A549 (cell line): ENCODE measurements at regions not wholly inside any gene's neighbourhood (a gene's known extent, or its start where the extent isn't known, plus 50 kb on each side); places are given as distances from the start of the nearest gene placed in this dataset.

Source experiments
- ATAC-seq, 2 experiments: fragments of 200-7000 bp in 1 of 2; fragments of >200 bp in 1 of 2; cut with Nextera tagmentation in 1 of 2; cut with Tn5 transposase in 1 of 2; 3 replicates each; pipeline versions ENCODE4 v1.8.0 to v1.9.1; 2018 to 2020; ENCODE audit warnings: mild to moderate bottlenecking in 1 of 2, moderate library complexity in 1 of 2
- CTCF ChIA-PET: fragments of 300-600 bp; sonication (Branson Sonifier 250); formaldehyde crosslinking; extraction: SDS; loops from one replicate; lab custom pipeline; 2021; ENCODE audit warnings: antibody characterized with exemption, inconsistent platforms; lab: Yijun Ruan, JAX
- POLR2A ChIA-PET: fragments of 350-600 bp; formaldehyde crosslinking; extraction: SDS; loops from one replicate; lab custom pipeline; 2021; ENCODE audit warnings: antibody characterized with exemption, inconsistent platforms; lab: Yijun Ruan, JAX
- DNase-seq, 2 experiments: peaks; one replicate each; pipeline versions ENCODE4 v3.0.0 to v3.0.0-alpha.2; 2011 to 2016; ENCODE audit warnings: low read depth in 1 of 2, low spot score in 1 of 2
- FAIRE-seq: peaks from 2 replicates; lab custom pipeline; 2011; peaks lifted over from hg19 to GRCh38; lab: Jason Lieb, UNC
- H3K27ac ChIP-seq, 2 experiments: fragments of >200 bp; sonication (Bioruptor Twin); formaldehyde crosslinking; 3 replicates each; pipeline ENCODE4 v1.5.1; 2016 to 2017
- H3K4me1 ChIP-seq: fragments of >200 bp; sonication (Bioruptor Twin); formaldehyde crosslinking; 3 replicates; pipeline ENCODE4 v1.6.1; 2016
- H3K4me2 ChIP-seq: fragments of >200 bp; sonication (Bioruptor Twin); formaldehyde crosslinking; 3 replicates; pipeline ENCODE4 v1.6.1; 2016
- H3K4me3 ChIP-seq: fragments of >200 bp; sonication (Bioruptor Twin); formaldehyde crosslinking; 3 replicates; pipeline ENCODE4 v1.5.1; 2016
- H3K9me3 ChIP-seq: fragments of >200 bp; sonication (Bioruptor Twin); formaldehyde crosslinking; 3 replicates; pipeline ENCODE4 v1.6.1; 2016
- CEBPB ChIP-seq, 2 experiments: fragments of >200 bp in 1 of 2; sonication (Bioruptor Twin) in 1 of 2; formaldehyde crosslinking in 1 of 2; IDR thresholded peaks; 2 replicates each; pipeline ENCODE4 v1.6.1; 2012 to 2016
- CHD2 ChIP-seq: fragments of 150-350 bp; IDR thresholded peaks from 2 replicates; pipeline ENCODE4 v1.6.1; 2014; ENCODE audit warnings: low read length; ENCODE audit not compliant: partially characterized antibody
- EP300 ChIP-seq, 2 experiments: fragments of >200 bp; sonication (Bioruptor Twin); formaldehyde crosslinking; IDR thresholded peaks; 2 replicates in 1 of 2; 3 replicates in 1 of 2; pipeline ENCODE4 v1.6.1; 2016 to 2017
- ESRRA ChIP-seq: fragments of 150-350 bp; IDR thresholded peaks from 2 replicates; pipeline ENCODE4 v1.6.1; 2014; ENCODE audit warnings: mild to moderate bottlenecking, low read length, borderline replicate concordance
- FOSL2 ChIP-seq, 2 experiments: fragments of 450-650 bp in 1 of 2; fragments of >200 bp in 1 of 2; sonication (Bioruptor Twin) in 1 of 2; formaldehyde crosslinking; IDR thresholded peaks; 2 replicates each; pipeline versions ENCODE4 v1.5.0 to v1.6.1; 2016 to 2020; ENCODE audit warnings: mild to moderate bottlenecking in 1 of 2, moderate library complexity in 1 of 2
- HDAC2 ChIP-seq: fragments of 200-600 bp; sonication (generic); IDR thresholded peaks from 2 replicates; pipeline ENCODE4 v1.6.1; 2016
- JUN ChIP-seq, 2 experiments: fragments of >200 bp; sonication (Bioruptor Twin); formaldehyde crosslinking; IDR thresholded peaks; 2 replicates in 1 of 2; 3 replicates in 1 of 2; pipeline ENCODE4 v1.6.1; 2016 to 2017
- JUNB ChIP-seq: fragments of >200 bp; sonication (Bioruptor Twin); formaldehyde crosslinking; IDR thresholded peaks from 2 replicates; pipeline ENCODE4 v1.6.1; 2016
- KDM1A ChIP-seq: fragments of 200-600 bp; sonication (generic); IDR thresholded peaks from 2 replicates; pipeline ENCODE4 v1.6.1; 2016; ENCODE audit warnings: low read depth, mild to moderate bottlenecking
- MAFK ChIP-seq: fragments of 450-650 bp; IDR thresholded peaks from 2 replicates; pipeline ENCODE4 v1.6.1; 2014; ENCODE audit not compliant: partially characterized antibody
- MAZ ChIP-seq: fragments of 150-350 bp; IDR thresholded peaks from 2 replicates; pipeline ENCODE4 v1.6.1; 2014; ENCODE audit warnings: antibody characterized with exemption, low read depth, low read length, borderline replicate concordance
- MYC ChIP-seq: IDR thresholded peaks from 2 replicates; pipeline ENCODE4 v1.6.1; 2012; ENCODE audit warnings: mild to moderate bottlenecking, inconsistent platforms, low read length, improper control_type of control experiment, borderline replicate concordance
- NFE2L2 ChIP-seq: fragments of 150-350 bp; conservative IDR thresholded peaks from 2 replicates; pipeline ENCODE4 v1.6.1; 2014; ENCODE audit warnings: low read length
- RARB ChIP-seq: fragments of 250-450 bp; sonication (Bioruptor Pico); IDR thresholded peaks from 2 replicates; pipeline ENCODE4 v1.8.0; 2021; ENCODE audit warnings: mild to moderate bottlenecking, moderate library complexity
- RFX5 ChIP-seq: fragments of 450-650 bp; IDR thresholded peaks from 2 replicates; pipeline ENCODE4 v1.7.1; 2014; ENCODE audit warnings: antibody characterized with exemption, mild to moderate bottlenecking, moderate library complexity
- RNF2 ChIP-seq: fragments of 200-600 bp; sonication (generic); IDR thresholded peaks from 2 replicates; pipeline ENCODE4 v1.6.1; 2016; ENCODE audit warnings: low read depth, mild to moderate bottlenecking, antibody characterized with exemption, moderate library complexity, borderline replicate concordance
- SREBF2 ChIP-seq: fragments of 450-650 bp; IDR thresholded peaks from 2 replicates; pipeline ENCODE4 v1.6.1; 2014; ENCODE audit warnings: mild to moderate bottlenecking, moderate library complexity
- ZC3H11A ChIP-seq: fragments of 450-650 bp; IDR thresholded peaks from 2 replicates; pipeline ENCODE4 v1.6.1; 2014; ENCODE audit warnings: antibody characterized with exemption, mild to moderate bottlenecking
- ZFP36 ChIP-seq: fragments of 450-650 bp; IDR thresholded peaks from 2 replicates; pipeline ENCODE4 v1.6.1; 2014; ENCODE audit warnings: borderline replicate concordance; ENCODE audit not compliant: partially characterized antibody
- ZNF302 ChIP-seq: fragments of 250-450 bp; sonication (Bioruptor Pico); IDR thresholded peaks from 2 replicates; pipeline ENCODE4 v1.9.0; 2021; ENCODE audit warnings: inconsistent platforms, mild to moderate bottlenecking, moderate library complexity
- WGBS: methylation state at CpG from one replicate; pipeline ENCODE4 v1.1.6; 2017; ENCODE audit errors: missing lambda C conversion rate; 5-methylcytosine and 5-hydroxymethylcytosine counted together
- TF ChIP-seq, protein P1 (sequence below): fragments of 250-450 bp; sonication (Bioruptor Pico); IDR thresholded peaks from 2 replicates; pipeline ENCODE4 v1.5.0; 2020; ENCODE audit warnings: low read depth, mild to moderate bottlenecking, moderate library complexity
- TF ChIP-seq, protein P2 (sequence below): fragments of >200 bp; sonication (Bioruptor Twin); formaldehyde crosslinking; IDR thresholded peaks from 2 replicates; pipeline ENCODE4 v1.6.1; 2016
- TF ChIP-seq, protein P3 (sequence below): fragments of 450-650 bp; IDR thresholded peaks from 2 replicates; pipeline ENCODE4 v1.6.1; 2014; ENCODE audit warnings: antibody characterized with exemption
- TF ChIP-seq, protein P4 (sequence below): IDR thresholded peaks from 2 replicates; pipeline ENCODE4 v1.6.1; 2012
- TF ChIP-seq, protein P5 (sequence below): fragments of >200 bp; sonication (Bioruptor Twin); formaldehyde crosslinking; IDR thresholded peaks from 3 replicates; pipeline ENCODE4 v1.5.1; 2016

GRCh38 chr5:77893225-77893860, 117.2 kb upstream of the TBCA start:
- H3K4me2 ChIP-seq, result peak overlapping the region; percentile 67
- FAIRE-seq, result no peak
- no peak overlapping the region for H3K4me3 ChIP-seq
- H3K4me1 ChIP-seq, result peaks cover 33% of the 10 kb centered on the region
- peak; percentile 94 to 98 for ATAC-seq
- ChIA-PET POLR2A (interaction anchor here (0.6 kb wide), 1 partner anchor 758 kb away, joined by 9 read pairs; no protein-coding TSS in a partner anchor), CTCF (no interaction called here)
- H3K9me3 ChIP-seq, result no peaks in the 10 kb centered on the region
- WGBS, result 33% methylated on average over 3 of the region's 3 CpGs
- peak; percentile 83 for DNase-seq
- H3K27ac ChIP-seq, result peak overlapping the region; percentile 85 to 89
- TF ChIP-seq KDM1A, result no peak
- TF ChIP-seq RNF2, result no peak
- peak; percentile 92 for TF ChIP-seq MAFK
- TF ChIP-seq JUN (IDR thresholded peaks at IDR 0.05), result peak in 1 of 2 experiments; percentile 53; a peak in 1 of 5 replicates
- 0 out of 4 replicates have a peak, but pooled peaks of 1 of the 2 experiments have one; percentile 9 for TF ChIP-seq CEBPB (IDR thresholded peaks at IDR 0.05)
- TF ChIP-seq EP300 (IDR thresholded peaks at IDR 0.05), result no peak
- peak; percentile 92 for TF ChIP-seq FOSL2 (IDR thresholded peaks at IDR 0.05)
- TF ChIP-seq FOSL2 (CRISPR knock-in tag; IDR thresholded peaks at IDR 0.05), result peak; percentile 95
- TF ChIP-seq, protein P1, sequence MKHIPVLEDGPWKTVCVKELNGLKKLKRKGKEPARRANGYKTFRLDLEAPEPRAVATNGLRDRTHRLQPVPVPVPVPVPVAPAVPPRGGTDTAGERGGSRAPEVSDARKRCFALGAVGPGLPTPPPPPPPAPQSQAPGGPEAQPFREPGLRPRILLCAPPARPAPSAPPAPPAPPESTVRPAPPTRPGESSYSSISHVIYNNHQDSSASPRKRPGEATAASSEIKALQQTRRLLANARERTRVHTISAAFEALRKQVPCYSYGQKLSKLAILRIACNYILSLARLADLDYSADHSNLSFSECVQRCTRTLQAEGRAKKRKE (CRISPR knock-in tag), result no peak
- no peak for TF ChIP-seq HDAC2
- TF ChIP-seq SREBF2, result no peak
- no peak for TF ChIP-seq CHD2
- TF ChIP-seq, protein P2, sequence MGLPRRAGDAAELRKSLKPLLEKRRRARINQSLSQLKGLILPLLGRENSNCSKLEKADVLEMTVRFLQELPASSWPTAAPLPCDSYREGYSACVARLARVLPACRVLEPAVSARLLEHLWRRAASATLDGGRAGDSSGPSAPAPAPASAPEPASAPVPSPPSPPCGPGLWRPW, result no peak
- peak; percentile 56; the same call in 1 of the 2 replicates for TF ChIP-seq NFE2L2
- TF ChIP-seq MYC, result no peak
- peak; percentile 88 for TF ChIP-seq JUNB
- TF ChIP-seq, protein P3, sequence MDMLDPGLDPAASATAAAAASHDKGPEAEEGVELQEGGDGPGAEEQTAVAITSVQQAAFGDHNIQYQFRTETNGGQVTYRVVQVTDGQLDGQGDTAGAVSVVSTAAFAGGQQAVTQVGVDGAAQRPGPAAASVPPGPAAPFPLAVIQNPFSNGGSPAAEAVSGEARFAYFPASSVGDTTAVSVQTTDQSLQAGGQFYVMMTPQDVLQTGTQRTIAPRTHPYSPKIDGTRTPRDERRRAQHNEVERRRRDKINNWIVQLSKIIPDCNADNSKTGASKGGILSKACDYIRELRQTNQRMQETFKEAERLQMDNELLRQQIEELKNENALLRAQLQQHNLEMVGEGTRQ, result no peak
- TF ChIP-seq, protein P4, sequence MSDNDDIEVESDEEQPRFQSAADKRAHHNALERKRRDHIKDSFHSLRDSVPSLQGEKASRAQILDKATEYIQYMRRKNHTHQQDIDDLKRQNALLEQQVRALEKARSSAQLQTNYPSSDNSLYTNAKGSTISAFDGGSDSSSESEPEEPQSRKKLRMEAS, result 0 out of 2 replicates have a peak, but pooled peaks have one; percentile 42
- TF ChIP-seq MAZ, result no peak
- no peak for TF ChIP-seq ZC3H11A

GRCh38 chr5:77892061-77893010, 116.2 kb upstream of the TBCA start:
- peak; percentile 15 to 41; a peak in 3 of 6 replicates for ATAC-seq
- POLR2A ChIA-PET, result interaction anchor here (0.6 kb wide), 1 partner anchor 757 kb away, joined by 9 read pairs; no protein-coding TSS in a partner anchor
- TF ChIP-seq RARB (CRISPR knock-in tag), result no peak
- no peak for TF ChIP-seq ZFP36
- no peak for TF ChIP-seq ZNF302 (CRISPR knock-in tag)
- TF ChIP-seq RFX5, result no peak
- TF ChIP-seq ESRRA, result no peak
- TF ChIP-seq NFE2L2, result no peak
- TF ChIP-seq SREBF2, result no peak
- TF ChIP-seq, protein P1 (CRISPR knock-in tag), result no peak
- TF ChIP-seq CHD2, result no peak
- TF ChIP-seq, protein P5, sequence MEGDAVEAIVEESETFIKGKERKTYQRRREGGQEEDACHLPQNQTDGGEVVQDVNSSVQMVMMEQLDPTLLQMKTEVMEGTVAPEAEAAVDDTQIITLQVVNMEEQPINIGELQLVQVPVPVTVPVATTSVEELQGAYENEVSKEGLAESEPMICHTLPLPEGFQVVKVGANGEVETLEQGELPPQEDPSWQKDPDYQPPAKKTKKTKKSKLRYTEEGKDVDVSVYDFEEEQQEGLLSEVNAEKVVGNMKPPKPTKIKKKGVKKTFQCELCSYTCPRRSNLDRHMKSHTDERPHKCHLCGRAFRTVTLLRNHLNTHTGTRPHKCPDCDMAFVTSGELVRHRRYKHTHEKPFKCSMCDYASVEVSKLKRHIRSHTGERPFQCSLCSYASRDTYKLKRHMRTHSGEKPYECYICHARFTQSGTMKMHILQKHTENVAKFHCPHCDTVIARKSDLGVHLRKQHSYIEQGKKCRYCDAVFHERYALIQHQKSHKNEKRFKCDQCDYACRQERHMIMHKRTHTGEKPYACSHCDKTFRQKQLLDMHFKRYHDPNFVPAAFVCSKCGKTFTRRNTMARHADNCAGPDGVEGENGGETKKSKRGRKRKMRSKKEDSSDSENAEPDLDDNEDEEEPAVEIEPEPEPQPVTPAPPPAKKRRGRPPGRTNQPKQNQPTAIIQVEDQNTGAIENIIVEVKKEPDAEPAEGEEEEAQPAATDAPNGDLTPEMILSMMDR, result no peak
- TF ChIP-seq, all 56 proteins: peak for 0
- Histone ChIP-seq H3K4me2 (peak overlapping the region; percentile 67), H3K27ac (peak overlapping the region; percentile 85 to 89), H3K4me1 (peaks cover 33% of the 10 kb centered on the region), H3K9me3 (no peaks in the 10 kb centered on the region), H3K4me3 (no peak overlapping the region)
- WGBS, result 86% methylated on average over 12 of the region's 12 CpGs
- no peak for FAIRE-seq
- CTCF ChIA-PET, result interaction anchor here (1.9 kb wide), 1 partner anchor 10 kb away, joined by 9 read pairs; no protein-coding TSS in a partner anchor
- no peak for DNase-seq
